Hindlimb muscle (tissue), 1 donor: ENCODE measurements at regions not wholly inside any gene's neighbourhood (a gene's known extent, or its start where the extent isn't known, plus 50 kb on each side); places are given as distances from the start of the nearest gene placed in this dataset.
"Not testable (repeated sequence)": the region's sequence is repeated elsewhere in the genome, so short reads cannot be mapped to it uniquely, and the experiment has no call there.

Source experiments
- DNase-seq: peaks from one replicate; pipeline ENCODE4 v3.0.0-alpha.2; 2013

DNA sequence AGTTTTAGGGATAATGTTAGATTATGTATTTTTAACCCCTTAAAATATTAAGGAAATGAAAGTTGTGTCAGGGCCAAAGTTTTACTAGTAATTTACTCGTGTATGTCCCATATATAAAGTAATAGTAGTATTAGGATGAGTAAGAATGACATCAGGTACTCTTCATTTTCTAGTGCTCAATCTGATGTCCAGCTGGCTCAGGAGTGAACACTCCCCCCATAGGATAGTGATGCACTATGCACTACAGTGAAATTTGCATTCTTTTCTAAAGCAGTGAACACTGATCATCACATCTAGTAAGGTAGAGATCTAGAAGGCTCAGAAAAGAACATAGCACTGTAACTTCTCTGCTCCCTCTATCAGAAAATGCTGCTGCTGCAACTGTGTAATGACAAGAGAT, 409.7 kb downstream of the GLUD2 start:
- DNase-seq, result no peak

GRCh38 chrX:121479406-121479805, 432.0 kb downstream of the GLUD2 start:
- DNase-seq, result no peak

DNA sequence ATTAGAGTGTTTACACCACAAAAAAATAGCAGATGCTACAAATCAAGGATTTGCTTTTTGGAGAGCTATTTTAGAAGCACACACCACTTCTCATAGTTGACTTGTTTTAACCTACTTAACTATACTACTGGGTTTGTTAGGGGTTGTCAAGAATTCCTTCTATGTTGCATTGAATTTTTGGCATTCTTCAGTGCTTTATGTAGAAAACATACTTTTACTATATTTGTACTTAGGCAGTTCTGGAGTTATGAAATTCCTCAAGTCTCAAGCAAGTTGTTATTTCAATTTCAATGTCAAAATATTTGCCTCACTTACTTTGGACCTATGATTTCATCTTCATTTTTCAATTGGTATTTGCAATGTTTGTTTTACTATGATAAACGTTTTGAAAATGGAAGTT, 449.6 kb downstream of the GLUD2 start:
- no peak for DNase-seq

- no peak for DNase-seq
Observed at GRCh38 chrX:121504153-121504552, 456.7 kb downstream of the GLUD2 start.

- DNase-seq, result no peak
Observed at GRCh38 chrX:121546317-121546716, 498.9 kb downstream of the GLUD2 start.

DNA sequence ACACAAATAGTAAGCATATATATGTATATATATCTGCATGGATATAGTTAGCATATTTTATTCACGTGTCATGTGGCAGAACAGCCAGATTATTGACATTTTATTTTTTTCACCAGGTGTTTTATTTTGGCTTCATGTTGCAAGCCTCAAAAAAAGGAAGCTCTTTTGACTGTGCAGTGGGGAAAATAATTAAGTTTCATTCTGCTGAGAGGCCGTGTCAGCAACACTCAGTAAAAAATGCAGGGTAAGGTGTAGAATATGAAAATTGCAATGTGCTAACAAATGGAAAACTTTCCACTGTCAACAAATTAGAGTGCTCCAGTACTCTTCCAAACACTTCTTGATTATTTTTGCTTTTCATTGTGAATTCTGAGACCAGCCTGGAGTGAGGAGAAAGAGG, 511.5 kb downstream of the GLUD2 start:
- DNase-seq, result no peak

DNA sequence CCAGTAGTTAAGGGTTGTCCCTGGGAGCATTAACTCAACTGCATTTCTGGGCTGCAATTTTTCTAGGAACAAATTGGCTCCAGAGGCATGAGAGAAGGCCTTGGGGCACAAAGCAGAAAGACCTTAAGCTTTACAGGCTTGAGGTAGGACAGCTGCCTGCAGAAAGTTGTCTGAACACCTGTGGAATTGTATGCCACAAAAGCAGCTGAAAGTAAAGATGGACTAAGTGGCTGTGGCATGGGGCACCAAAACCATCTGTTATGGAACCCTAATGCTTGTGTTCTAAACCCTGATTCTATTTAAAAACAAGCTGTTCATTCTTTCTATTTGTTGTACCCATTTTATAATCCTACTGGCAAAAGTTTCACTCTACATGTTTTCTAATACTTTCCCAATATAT, 515.2 kb downstream of the GLUD2 start:
- DNase-seq, result no peak

GRCh38 chrX:121569609-121570008, 522.2 kb downstream of the GLUD2 start:
- DNase-seq, result no peak

GRCh38 chrX:121570072-121570841, 522.8 kb downstream of the GLUD2 start:
- no peak for DNase-seq

DNA sequence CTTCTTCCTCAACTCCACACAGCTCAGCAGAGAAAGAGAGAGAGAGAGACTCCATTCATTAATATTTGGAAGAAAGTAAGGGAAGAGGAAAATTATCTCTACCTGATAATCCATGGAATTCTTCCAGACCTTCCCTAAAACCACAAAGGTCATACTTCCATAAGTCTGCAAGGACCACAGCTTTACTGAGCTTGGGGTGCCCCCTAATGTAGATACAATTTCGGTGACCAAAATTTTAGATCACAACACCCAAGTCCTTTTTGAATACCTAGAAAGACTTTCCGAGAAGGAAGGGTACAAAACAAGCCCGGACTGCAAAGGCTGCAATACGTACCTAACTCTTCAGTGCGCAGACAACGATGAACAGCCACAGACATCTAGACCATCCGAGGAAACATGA, 523.9 kb downstream of the GLUD2 start:
- no peak for DNase-seq

- DNase-seq, result not testable (repeated sequence)
Observed at GRCh38 chrX:121574384-121574783, 527.0 kb downstream of the GLUD2 start.

DNA sequence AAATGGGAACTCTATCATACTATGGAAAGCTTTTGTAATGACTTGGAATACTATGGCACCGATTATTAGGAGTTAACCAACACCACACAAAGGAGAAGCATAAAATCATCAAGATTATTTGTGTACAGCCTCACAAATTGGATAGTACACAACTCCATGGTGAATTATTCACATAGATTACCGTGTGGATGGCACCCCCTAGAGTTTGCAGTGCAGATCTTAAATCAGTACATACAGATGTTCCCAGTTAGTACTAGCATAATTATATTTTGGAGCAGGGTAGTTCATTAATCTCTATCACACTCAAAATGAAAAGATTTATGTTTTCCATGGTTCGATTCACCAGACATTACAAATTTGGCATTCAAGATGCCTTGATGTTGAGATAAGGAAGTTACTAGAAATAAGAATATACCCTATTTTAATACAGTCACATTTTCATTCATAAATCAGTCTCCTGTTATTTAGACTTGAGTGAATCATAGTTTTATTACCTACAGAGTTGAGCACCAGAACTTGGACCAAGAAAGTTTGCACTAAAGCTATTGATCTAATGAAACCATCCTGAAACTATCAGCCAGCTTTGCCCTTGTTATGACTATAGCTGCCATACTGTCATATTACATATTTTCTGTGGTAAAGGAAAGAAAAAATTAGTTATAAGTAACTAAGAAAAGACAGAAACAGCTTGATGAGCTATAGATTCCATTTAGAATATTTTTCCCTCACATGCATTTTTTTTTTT, 531.8 kb downstream of the GLUD2 start:
- DNase-seq, result no peak

DNA sequence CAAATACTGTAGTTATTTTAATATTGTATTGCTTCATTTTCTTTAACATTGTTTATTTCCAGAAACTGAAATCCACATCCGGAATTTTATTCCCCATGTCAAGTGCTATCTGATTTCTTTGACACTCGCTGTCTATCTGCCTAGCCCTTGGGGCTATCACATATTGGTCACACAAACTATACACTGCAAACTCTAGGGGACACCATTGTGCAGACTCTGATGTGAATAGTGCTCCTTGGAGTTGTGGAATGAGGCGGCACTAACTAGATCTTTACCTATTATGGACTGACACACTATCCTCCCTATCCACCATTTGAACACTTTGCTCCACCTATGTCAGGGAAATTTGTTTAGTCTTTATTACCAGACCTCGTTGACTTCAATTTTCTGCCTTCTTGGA, 534.5 kb downstream of the GLUD2 start:
- DNase-seq, result no peak

- no peak for DNase-seq
Observed at GRCh38 chrX:121585626-121586025, 538.2 kb downstream of the GLUD2 start.

GRCh38 chrX:121592884-121593283, 545.5 kb downstream of the GLUD2 start:
- no peak for DNase-seq

- DNase-seq, result no peak
Observed at GRCh38 chrX:121598356-121598755, 550.9 kb downstream of the GLUD2 start.

DNA sequence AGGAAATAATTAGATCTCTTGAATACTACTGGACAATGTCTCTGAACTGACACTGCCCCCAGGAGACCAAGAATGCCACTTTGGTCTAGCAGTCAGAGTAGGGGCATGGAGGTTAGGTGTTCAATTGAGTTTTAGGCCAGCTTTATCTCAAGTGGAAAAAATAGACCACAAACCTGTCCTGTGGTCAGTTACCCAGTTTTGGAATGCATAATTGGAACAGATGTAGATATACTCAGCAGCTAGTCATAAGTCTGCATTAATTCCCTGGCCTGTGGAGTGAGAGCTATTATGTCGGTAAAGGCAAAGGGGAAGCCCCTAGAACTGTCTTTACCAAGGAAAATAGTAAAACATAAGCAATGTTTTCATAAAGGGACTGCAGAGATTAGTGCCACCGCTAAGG, 587.7 kb downstream of the GLUD2 start:
- DNase-seq, result no peak

- DNase-seq, result no peak
Observed at GRCh38 chrX:121639781-121640180, 592.4 kb downstream of the GLUD2 start.

- DNase-seq, result no peak
Observed at GRCh38 chrX:121641560-121641959, 594.1 kb downstream of the GLUD2 start.

GRCh38 chrX:121642415-121642814, 595.0 kb downstream of the GLUD2 start:
- DNase-seq, result no peak

DNA sequence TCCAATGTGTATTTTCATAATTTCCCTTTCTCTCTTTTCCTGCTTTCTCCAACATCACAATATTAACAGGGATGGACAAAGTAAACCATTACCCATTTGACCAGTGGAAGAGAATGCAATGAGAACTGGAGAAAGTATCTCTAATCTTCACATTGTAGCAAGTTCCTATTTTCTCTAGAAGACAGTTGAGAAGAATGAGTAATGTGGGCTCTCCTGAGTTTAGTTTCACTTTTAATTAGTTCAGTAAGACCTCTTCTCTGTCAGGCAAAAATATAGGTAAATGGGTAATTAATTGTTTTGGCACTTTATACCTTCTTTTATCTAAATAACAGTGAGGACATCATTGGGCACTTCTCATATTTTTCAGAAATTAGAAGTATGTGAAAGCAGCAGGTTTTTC, 602.0 kb downstream of the GLUD2 start:
- no peak for DNase-seq

DNA sequence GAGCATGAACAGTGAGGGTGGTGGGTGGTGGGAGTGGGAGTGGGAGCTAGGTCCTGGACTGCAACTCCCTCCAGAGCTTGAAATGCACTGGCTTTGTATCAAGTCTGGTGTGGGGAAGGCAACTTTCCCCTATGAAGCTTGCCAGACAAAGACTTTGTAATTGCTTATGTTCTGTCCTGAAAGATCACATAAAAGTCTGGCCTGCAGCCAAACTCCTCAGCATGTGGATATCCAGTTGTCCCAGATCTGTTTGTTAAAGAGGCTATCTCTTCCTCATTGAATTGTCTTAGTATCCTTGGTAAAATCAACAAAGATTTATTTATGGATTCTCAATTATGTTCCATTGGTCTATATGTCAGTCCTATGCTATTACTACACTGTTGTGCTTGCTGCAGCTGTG, 607.9 kb downstream of the GLUD2 start:
- no peak for DNase-seq

DNA sequence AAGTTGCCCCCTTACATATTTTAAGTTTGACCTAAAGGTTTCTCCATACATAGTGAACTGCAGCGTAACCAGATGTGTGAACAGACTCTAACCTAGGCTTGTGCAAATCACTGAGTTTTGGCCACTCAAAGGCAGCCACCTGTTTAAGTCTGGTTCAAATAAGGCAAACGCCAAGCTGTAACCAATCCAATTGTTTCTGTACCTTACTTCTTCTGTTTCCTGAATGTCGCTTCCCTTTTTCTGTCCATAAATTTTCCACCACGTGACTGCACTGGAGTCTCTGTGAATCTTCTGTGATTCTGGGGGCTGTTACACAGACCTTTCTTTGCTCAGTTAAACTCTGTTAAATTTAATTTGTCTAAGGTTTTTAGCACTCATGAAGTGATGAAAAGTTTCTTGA, 618.8 kb downstream of the GLUD2 start:
- no peak for DNase-seq

DNA sequence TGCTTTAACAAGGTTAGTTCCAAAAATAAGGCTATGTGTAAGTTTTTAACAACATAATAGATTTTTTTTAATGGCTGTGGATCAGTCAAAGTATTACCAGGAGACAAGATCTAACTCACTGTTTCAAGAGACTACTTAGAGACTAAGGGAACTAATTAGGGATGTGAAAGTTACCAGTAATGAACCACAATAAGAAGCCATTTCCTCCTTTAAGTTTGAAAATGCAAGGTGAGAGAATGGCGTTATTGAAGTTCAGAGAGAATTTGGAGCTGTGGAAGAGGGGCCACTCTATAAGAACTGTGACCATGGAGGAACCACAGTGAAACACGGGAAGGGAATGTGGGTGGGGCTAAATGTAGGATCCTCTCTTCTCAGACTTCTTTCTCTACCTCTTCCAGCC, 624.2 kb downstream of the GLUD2 start:
- no peak for DNase-seq
